Fibroblast of skin of back (primary cell): ENCODE measurements at regions not wholly inside any gene's neighbourhood (a gene's known extent, or its start where the extent isn't known, plus 50 kb on each side); places are given as distances from the start of the nearest gene placed in this dataset.

Source experiments
- DNase-seq: peaks from one replicate; pipeline ENCODE4 v3.0.0-alpha.2; 2013

GRCh38 chr15:62472616-62473299 is 307.7 kb upstream of the C2CD4B start:
- DNase-seq, result no peak

- DNase-seq, result no peak
These were observed 309.1 kb upstream of the C2CD4B start for GRCh38 chr15:62474021-62474770.

GRCh38 chr15:62474771-62475124 is 309.7 kb upstream of the C2CD4B start:
- no peak for DNase-seq

GRCh38 chr15:62475591-62475990 is 310.5 kb upstream of the C2CD4B start:
- no peak for DNase-seq

GRCh38 chr15:62476163-62476562 is 311.1 kb upstream of the C2CD4B start:
- DNase-seq, result no peak

- no peak for DNase-seq
These were observed 312.8 kb upstream of the C2CD4B start for GRCh38 chr15:62477929-62478328.

- peak; percentile 71 for DNase-seq
These were observed 317.8 kb upstream of the C2CD4B start for GRCh38 chr15:62482785-62483429.

- no peak for DNase-seq
These were observed 318.7 kb upstream of the C2CD4B start for GRCh38 chr15:62483814-62484213.

- DNase-seq, result no peak
These were observed 320.2 kb upstream of the C2CD4B start for GRCh38 chr15:62485170-62485720.

- DNase-seq, result peak; percentile 58
These were observed 321.0 kb upstream of the C2CD4B start for GRCh38 chr15:62486041-62486440.

- no peak for DNase-seq
These were observed 323.3 kb upstream of the C2CD4B start for GRCh38 chr15:62488387-62488786.

GRCh38 chr15:62491642-62492041 is 326.6 kb upstream of the C2CD4B start:
- peak; percentile 49 for DNase-seq

- DNase-seq, result no peak
These were observed 327.8 kb upstream of the C2CD4B start for GRCh38 chr15:62492900-62493299.

- no peak for DNase-seq
These were observed 329.1 kb upstream of the C2CD4B start for GRCh38 chr15:62494197-62494596.

- peak; percentile 62 for DNase-seq
These were observed 330.9 kb upstream of the C2CD4B start for GRCh38 chr15:62495670-62496614.

GRCh38 chr15:62497356-62497755 is 332.3 kb upstream of the C2CD4B start:
- DNase-seq, result peak; percentile 23

GRCh38 chr15:62498278-62498677 is 333.2 kb upstream of the C2CD4B start:
- no peak for DNase-seq

- DNase-seq, result peak; percentile 32
These were observed 333.6 kb upstream of the C2CD4B start for GRCh38 chr15:62498712-62499111.

- no peak for DNase-seq
These were observed 335.2 kb upstream of the C2CD4B start for GRCh38 chr15:62500325-62500724.

GRCh38 chr15:62502451-62502850 is 337.4 kb upstream of the C2CD4B start:
- DNase-seq, result no peak

GRCh38 chr15:62503451-62503850 is 338.4 kb upstream of the C2CD4B start:
- no peak for DNase-seq

GRCh38 chr15:62505762-62506161 is 340.7 kb upstream of the C2CD4B start:
- DNase-seq, result no peak
